ENCODE measurements at regions not wholly inside any gene's neighbourhood (a gene's known extent, or its start where the extent isn't known, plus 50 kb on each side); places are given as distances from the start of the nearest gene placed in this dataset.
"Not testable (repeated sequence)": the region's sequence is repeated elsewhere in the genome, so short reads cannot be mapped to it uniquely, and the experiment has no call there.

GRCh38 chr9:1539216-1539615 lies 475.9 kb upstream of the SMARCA2 start:
- no peak for DNase-seq (ENCODE audit: extremely low read depth, low read depth)
- no peak for TF ChIP-seq CTCF (IDR thresholded peaks at IDR 0.05; ENCODE audit: low read depth, low read length, missing control alignments)
- H3K4me3 ChIP-seq (replicated peaks; ENCODE audit: low read depth, low read length): no peak overlapping the region

GRCh38 chr9:1550636-1551035 lies 464.5 kb upstream of the SMARCA2 start:
- DNase-seq (ENCODE audit: extremely low read depth, low read depth): no peak
- TF ChIP-seq CTCF (IDR thresholded peaks at IDR 0.05; ENCODE audit: low read depth, low read length, missing control alignments): no peak
- H3K4me3 ChIP-seq (replicated peaks; ENCODE audit: low read depth, low read length): no peak overlapping the region

- no peak for TF ChIP-seq CTCF (IDR thresholded peaks at IDR 0.05; ENCODE audit: low read depth, low read length, missing control alignments)
- no peak overlapping the region for H3K4me3 ChIP-seq (replicated peaks; ENCODE audit: low read depth, low read length)
- no peak for DNase-seq (ENCODE audit: extremely low read depth, low read depth)
Observed at GRCh38 chr9:1554081-1555035, 460.8 kb upstream of the SMARCA2 start.

- not testable (repeated sequence) for H3K4me3 ChIP-seq (replicated peaks; ENCODE audit: low read depth, low read length); DNase-seq (ENCODE audit: extremely low read depth, low read depth)
Observed at GRCh38 chr9:1558666-1559065, 456.5 kb upstream of the SMARCA2 start.

GRCh38 chr9:1575939-1576338 lies 439.2 kb upstream of the SMARCA2 start:
- no peak overlapping the region for H3K4me3 ChIP-seq (replicated peaks; ENCODE audit: low read depth, low read length)
- TF ChIP-seq CTCF (IDR thresholded peaks at IDR 0.05; ENCODE audit: low read depth, low read length, missing control alignments): no peak
- DNase-seq (ENCODE audit: extremely low read depth, low read depth): no peak

- TF ChIP-seq CTCF (IDR thresholded peaks at IDR 0.05; ENCODE audit: low read depth, low read length, missing control alignments): no peak
Observed at GRCh38 chr9:1580215-1580614, 434.9 kb upstream of the SMARCA2 start.

GRCh38 chr9:1581926-1582325 lies 433.2 kb upstream of the SMARCA2 start:
- H3K4me3 ChIP-seq (replicated peaks; ENCODE audit: low read depth, low read length): no peak overlapping the region
- no peak for DNase-seq (ENCODE audit: extremely low read depth, low read depth)
- no peak for TF ChIP-seq CTCF (IDR thresholded peaks at IDR 0.05; ENCODE audit: low read depth, low read length, missing control alignments)

More at GRCh38 chr9:1580215-1580614, 434.9 kb upstream of the SMARCA2 start:
- DNase-seq (ENCODE audit: extremely low read depth, low read depth): no peak
- no peak overlapping the region for H3K4me3 ChIP-seq (replicated peaks; ENCODE audit: low read depth, low read length)
